Activated CD8-positive, alpha-beta memory T cell treated with anti-CD3 and anti-CD28 coated beads, Interleukin-2, amount 10 ng/mL, durations not matched to agents 7 days and 5 days (primary cell): ENCODE measurements at regions not wholly inside any gene's neighbourhood (a gene's known extent, or its start where the extent isn't known, plus 50 kb on each side); places are given as distances from the start of the nearest gene placed in this dataset.

Experiments
- ATAC-seq: fragments of 150-1000 bp; cut with Tn5 transposase; one replicate; pipeline ENCODE4 v1.10.0; 2021; ENCODE audit warnings: moderate library complexity
- CTCF ChIA-PET: fragments of 350-600 bp; sonication (Branson Sonifier 250); formaldehyde crosslinking; loops from one replicate; lab custom pipeline; 2021; ENCODE audit warnings: antibody characterized with exemption; lab: Charles Lee
- DNase-seq: peaks from one replicate; pipeline ENCODE4 v3.0.0-alpha.2; 2020
- H3K27ac Mint-ChIP-seq: one replicate; pipeline ENCODE4 v1.8.0; 2021; ENCODE audit warnings: mild to moderate bottlenecking, mixed read lengths
- H3K27me3 Mint-ChIP-seq: one replicate; pipeline ENCODE4 v1.8.0; 2021; ENCODE audit warnings: mixed read lengths
- H3K36me3 Mint-ChIP-seq: one replicate; pipeline ENCODE4 v1.8.0; 2021; ENCODE audit warnings: mild to moderate bottlenecking, mixed read lengths
- H3K4me1 Mint-ChIP-seq: one replicate; pipeline ENCODE4 v1.8.0; 2021; ENCODE audit warnings: mixed read lengths
- H3K4me3 Mint-ChIP-seq: one replicate; pipeline ENCODE4 v1.8.0; 2021; ENCODE audit warnings: mild to moderate bottlenecking, moderate library complexity, mixed read lengths
- H3K9me3 Mint-ChIP-seq: one replicate; pipeline ENCODE4 v1.8.0; 2022; ENCODE audit warnings: low read depth, mixed read lengths

DNA sequence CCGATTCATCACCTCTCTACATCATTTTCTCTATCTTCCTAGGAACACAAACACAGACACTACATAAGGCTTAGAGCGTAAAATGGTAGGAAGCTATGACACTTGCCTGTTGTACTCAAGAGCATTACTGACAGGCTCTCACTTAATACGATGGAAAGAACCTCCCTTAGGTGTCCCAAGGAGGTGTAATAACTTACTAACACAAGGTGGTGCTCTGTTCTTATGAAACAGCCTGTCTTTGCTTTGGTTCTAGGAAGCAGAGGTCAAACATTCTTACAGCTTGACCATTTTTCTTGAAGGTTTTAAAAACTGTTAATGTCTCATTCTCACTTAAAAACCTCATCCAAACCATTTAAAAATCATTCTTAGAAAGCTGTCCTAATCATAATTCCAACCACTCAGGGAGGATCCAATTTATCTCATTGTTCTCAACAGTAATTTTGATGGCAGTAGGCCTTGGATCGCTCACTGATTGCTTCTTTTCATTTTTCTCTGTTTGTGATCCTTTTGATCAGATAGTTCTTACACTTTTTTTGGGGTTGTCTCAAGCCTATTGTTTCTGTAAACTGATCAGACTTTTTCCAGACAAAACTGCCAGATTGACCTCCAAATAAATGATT lies 317.8 kb upstream of the AGTR1 start:
- DNase-seq (no peak), ATAC-seq (no peak)
- H3K36me3 Mint-ChIP-seq = no peaks in the 10 kb centered on the region
- no peaks in the 10 kb centered on the region for H3K4me1 Mint-ChIP-seq
- no peaks in the 10 kb centered on the region for H3K27me3 Mint-ChIP-seq
- H3K9me3 Mint-ChIP-seq = no peaks in the 10 kb centered on the region
- H3K4me3 Mint-ChIP-seq = no peak overlapping the region
- CTCF ChIA-PET = no interaction called here
- H3K27ac Mint-ChIP-seq = no peak overlapping the region

DNA sequence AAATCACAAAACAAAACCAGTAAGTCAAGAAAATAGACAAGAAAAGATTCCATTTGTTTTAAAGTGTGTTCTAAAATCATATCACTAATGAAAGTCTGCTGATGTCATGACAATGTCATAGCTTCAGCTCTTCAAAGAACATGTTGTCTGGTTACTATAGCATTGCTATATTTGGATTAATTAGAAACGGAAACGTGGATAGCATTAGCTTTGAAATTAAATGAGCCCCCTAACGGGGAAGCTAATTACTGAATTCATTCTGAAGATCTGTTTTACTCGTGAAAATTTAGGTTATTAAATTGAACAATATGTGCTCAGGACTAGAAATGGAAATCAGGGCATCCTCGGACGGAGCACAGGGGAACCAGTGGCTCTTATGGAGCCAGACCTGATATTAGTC lies 316.7 kb upstream of the AGTR1 start:
- Mint-ChIP-seq H3K4me1 (no peaks in the 10 kb centered on the region), H3K27me3 (no peaks in the 10 kb centered on the region), H3K9me3 (no peaks in the 10 kb centered on the region), H3K4me3 (no peak overlapping the region), H3K27ac (no peak overlapping the region), H3K36me3 (no peaks in the 10 kb centered on the region)
- CTCF ChIA-PET = no interaction called here
- ATAC-seq (no peak), DNase-seq (no peak)

GRCh38 chr3:148389916-148390315 lies 307.8 kb upstream of the AGTR1 start:
- H3K36me3 Mint-ChIP-seq = no peaks in the 10 kb centered on the region
- CTCF ChIA-PET = no interaction called here
- no peak overlapping the region for H3K4me3 Mint-ChIP-seq
- no peaks in the 10 kb centered on the region for H3K4me1 Mint-ChIP-seq
- no peak for ATAC-seq
- H3K27ac Mint-ChIP-seq = no peak overlapping the region
- H3K27me3 Mint-ChIP-seq = no peaks in the 10 kb centered on the region
- peaks cover 6% of the 10 kb centered on the region for H3K9me3 Mint-ChIP-seq
- DNase-seq = no peak

GRCh38 chr3:148395821-148396220 lies 301.9 kb upstream of the AGTR1 start:
- Mint-ChIP-seq H3K4me1 (no peaks in the 10 kb centered on the region), H3K36me3 (no peaks in the 10 kb centered on the region), H3K27me3 (no peaks in the 10 kb centered on the region), H3K9me3 (peaks cover 3% of the 10 kb centered on the region), H3K4me3 (no peak overlapping the region), H3K27ac (no peak overlapping the region)
- DNase-seq (no peak), ATAC-seq (no peak)
- CTCF ChIA-PET = no interaction called here

DNA sequence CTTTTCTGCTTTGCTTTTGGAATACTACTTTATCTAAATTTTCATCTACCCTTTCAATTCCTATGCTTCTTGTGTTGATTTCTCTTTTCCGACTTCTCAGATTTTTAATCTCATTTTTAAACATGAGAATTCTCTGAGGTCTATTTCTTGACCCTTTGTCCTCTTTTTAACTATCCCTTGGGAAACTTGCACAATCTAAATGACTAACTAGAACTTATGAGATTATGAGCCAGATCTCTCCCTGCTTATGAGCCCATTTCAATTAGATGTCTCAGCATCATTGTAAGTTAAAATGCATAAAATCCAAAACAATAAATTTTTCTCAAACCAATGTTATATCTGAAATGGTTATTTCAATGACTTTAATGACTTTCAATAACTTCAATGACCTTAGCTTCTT lies 296.9 kb upstream of the AGTR1 start:
- H3K4me3 Mint-ChIP-seq = no peak overlapping the region
- H3K36me3 Mint-ChIP-seq = no peaks in the 10 kb centered on the region
- H3K27me3 Mint-ChIP-seq = no peaks in the 10 kb centered on the region
- H3K4me1 Mint-ChIP-seq = no peaks in the 10 kb centered on the region
- no peak for ATAC-seq
- CTCF ChIA-PET = no interaction called here
- no peak overlapping the region for H3K27ac Mint-ChIP-seq
- no peaks in the 10 kb centered on the region for H3K9me3 Mint-ChIP-seq
- no peak for DNase-seq

- Mint-ChIP-seq H3K27me3 (no peaks in the 10 kb centered on the region), H3K4me3 (no peak overlapping the region), H3K9me3 (peaks cover 6% of the 10 kb centered on the region), H3K36me3 (peaks cover 1% of the 10 kb centered on the region), H3K4me1 (no peaks in the 10 kb centered on the region), H3K27ac (no peak overlapping the region)
- CTCF ChIA-PET = no interaction called here
- DNase-seq = no peak
- ATAC-seq = no peak
These were observed 289.0 kb upstream of the AGTR1 start for GRCh38 chr3:148408667-148409066.

- Mint-ChIP-seq H3K9me3 (peaks cover 3% of the 10 kb centered on the region), H3K4me3 (no peak overlapping the region), H3K36me3 (no peaks in the 10 kb centered on the region), H3K27me3 (no peaks in the 10 kb centered on the region), H3K27ac (no peak overlapping the region), H3K4me1 (no peaks in the 10 kb centered on the region)
- no peak for DNase-seq
- CTCF ChIA-PET = no interaction called here
- ATAC-seq = no peak
These were observed 277.5 kb upstream of the AGTR1 start for GRCh38 chr3:148420242-148420641.

DNA sequence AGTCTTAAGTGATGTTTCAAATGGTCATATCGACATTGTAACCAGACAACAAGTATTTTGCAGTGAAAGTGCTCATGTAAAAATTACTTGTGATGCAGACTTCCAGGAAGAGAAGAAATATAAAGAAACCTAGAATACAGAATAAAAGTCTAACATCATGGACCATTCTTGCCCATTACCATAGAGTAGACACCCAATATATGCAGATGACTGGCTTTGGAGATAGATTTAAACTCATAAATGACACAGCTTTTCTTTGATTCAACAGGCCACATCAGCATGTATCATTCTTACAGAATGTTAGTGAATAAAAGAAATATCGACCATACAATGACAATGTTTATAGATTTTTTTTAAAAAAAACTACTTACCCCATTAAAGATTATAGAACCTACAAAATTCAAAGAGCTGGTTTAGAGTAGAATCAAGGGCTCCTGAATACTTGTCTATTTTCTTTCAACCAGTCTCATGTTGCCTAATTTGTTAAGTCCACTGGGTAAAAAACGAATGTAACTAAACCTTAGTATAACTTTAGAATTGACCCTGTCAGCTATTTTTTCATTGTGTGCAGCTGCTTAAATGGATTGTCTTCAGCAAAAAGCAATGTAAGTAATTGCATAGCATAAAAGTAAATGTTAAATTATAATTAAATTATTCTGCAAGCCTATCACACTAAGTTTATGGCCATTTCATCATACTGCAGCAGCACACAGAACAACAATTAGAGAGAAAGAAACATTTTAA lies 268.7 kb upstream of the AGTR1 start:
- no peak overlapping the region for H3K4me3 Mint-ChIP-seq
- ATAC-seq (no peak), DNase-seq (no peak)
- no peak overlapping the region for H3K27ac Mint-ChIP-seq
- CTCF ChIA-PET = no interaction called here
- no peaks in the 10 kb centered on the region for H3K36me3 Mint-ChIP-seq
- H3K9me3 Mint-ChIP-seq = peaks cover 4% of the 10 kb centered on the region
- H3K4me1 Mint-ChIP-seq = no peaks in the 10 kb centered on the region
- no peaks in the 10 kb centered on the region for H3K27me3 Mint-ChIP-seq

GRCh38 chr3:148433665-148434064 lies 264.0 kb upstream of the AGTR1 start:
- no peak overlapping the region for H3K27ac Mint-ChIP-seq
- no peaks in the 10 kb centered on the region for H3K4me1 Mint-ChIP-seq
- ATAC-seq (no peak), DNase-seq (no peak)
- H3K27me3 Mint-ChIP-seq = no peaks in the 10 kb centered on the region
- H3K36me3 Mint-ChIP-seq = no peaks in the 10 kb centered on the region
- no peak overlapping the region for H3K4me3 Mint-ChIP-seq
- CTCF ChIA-PET = no interaction called here
- peaks cover 2% of the 10 kb centered on the region for H3K9me3 Mint-ChIP-seq

DNA sequence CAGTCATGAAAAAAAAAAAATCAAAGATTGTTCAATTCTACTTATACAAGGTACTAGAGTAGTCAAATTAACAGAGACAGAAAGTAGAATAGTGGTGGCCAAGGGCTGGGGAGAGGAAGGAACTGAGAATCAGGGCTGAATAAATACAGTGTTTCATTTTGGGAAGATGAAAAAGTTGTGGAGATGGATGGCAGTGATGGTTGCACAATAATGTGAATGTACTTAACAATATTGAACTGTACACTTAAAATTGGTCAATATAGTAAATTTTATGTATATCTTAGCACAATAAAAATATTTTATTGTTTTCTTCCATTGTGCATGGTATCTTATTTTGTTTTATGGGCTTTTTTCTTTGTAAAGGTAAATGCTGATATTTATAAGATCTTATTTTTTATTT lies 262.2 kb upstream of the AGTR1 start:
- Mint-ChIP-seq H3K4me1 (no peaks in the 10 kb centered on the region), H3K9me3 (peaks cover 4% of the 10 kb centered on the region), H3K4me3 (no peak overlapping the region), H3K27ac (no peak overlapping the region), H3K27me3 (no peaks in the 10 kb centered on the region), H3K36me3 (no peaks in the 10 kb centered on the region)
- CTCF ChIA-PET = no interaction called here
- ATAC-seq (no peak), DNase-seq (no peak)

DNA sequence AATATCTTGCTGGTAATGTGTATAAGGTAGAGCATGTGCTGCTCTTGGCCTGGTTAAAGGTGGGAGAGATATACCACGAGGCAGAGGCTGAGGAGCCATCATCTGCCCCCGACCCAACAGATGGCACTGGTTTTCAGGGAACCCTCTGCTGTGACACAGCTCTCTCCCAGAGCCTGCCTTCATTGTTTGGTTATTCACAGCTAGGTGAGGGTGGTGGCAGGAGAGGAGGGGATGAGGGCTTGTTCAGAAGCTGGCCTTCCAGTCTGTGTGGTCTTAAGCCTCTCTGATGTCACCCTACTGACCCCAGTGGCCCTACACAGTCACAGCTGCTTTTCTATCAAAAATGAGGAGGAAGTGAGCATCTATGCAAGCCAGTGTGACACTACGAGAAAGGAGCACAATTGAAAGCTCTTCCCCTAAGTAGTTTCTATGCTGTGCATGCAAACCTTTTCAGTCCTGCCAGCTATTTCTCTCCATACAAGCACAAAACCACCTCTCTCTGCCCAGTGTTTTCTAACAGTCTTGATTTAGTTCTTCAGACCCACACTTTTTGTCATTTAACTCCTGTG lies 258.4 kb upstream of the AGTR1 start:
- H3K27ac Mint-ChIP-seq = no peak overlapping the region
- no peaks in the 10 kb centered on the region for H3K36me3 Mint-ChIP-seq
- ATAC-seq (no peak), DNase-seq (no peak)
- CTCF ChIA-PET = no interaction called here
- no peak overlapping the region for H3K4me3 Mint-ChIP-seq
- H3K27me3 Mint-ChIP-seq = no peaks in the 10 kb centered on the region
- H3K4me1 Mint-ChIP-seq = no peaks in the 10 kb centered on the region
- peaks cover 3% of the 10 kb centered on the region for H3K9me3 Mint-ChIP-seq

- Mint-ChIP-seq H3K36me3 (no peaks in the 10 kb centered on the region), H3K9me3 (peaks cover 3% of the 10 kb centered on the region), H3K4me1 (no peaks in the 10 kb centered on the region), H3K27ac (no peak overlapping the region), H3K4me3 (no peak overlapping the region), H3K27me3 (no peaks in the 10 kb centered on the region)
- no peak for ATAC-seq
- no peak for DNase-seq
- CTCF ChIA-PET = no interaction called here
These were observed 256.5 kb upstream of the AGTR1 start for GRCh38 chr3:148441191-148441590.

DNA sequence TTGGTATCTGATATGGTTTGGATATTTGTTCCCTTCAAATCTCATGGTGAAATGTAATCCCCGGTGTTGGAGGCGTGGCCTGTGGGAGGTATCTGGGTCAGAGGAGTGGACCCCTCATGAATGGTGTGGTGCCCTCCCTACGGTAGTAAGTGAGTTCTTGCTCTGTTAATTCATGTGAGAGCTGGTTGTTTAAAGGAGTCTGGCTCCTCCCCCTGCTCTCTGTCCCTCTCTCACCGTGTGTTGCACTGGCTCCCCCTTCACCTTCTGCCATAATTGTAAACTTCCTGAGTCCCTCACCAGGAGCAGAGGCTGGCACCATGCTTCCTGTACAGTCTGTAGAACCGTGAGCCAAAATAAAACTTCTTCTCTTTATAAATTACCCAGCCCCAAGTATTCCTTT lies 246.9 kb upstream of the AGTR1 start:
- no peak overlapping the region for H3K27ac Mint-ChIP-seq
- H3K9me3 Mint-ChIP-seq = no peaks in the 10 kb centered on the region
- DNase-seq (no peak), ATAC-seq (no peak)
- no peak overlapping the region for H3K4me3 Mint-ChIP-seq
- no peaks in the 10 kb centered on the region for H3K27me3 Mint-ChIP-seq
- CTCF ChIA-PET = no interaction called here
- no peaks in the 10 kb centered on the region for H3K4me1 Mint-ChIP-seq
- no peaks in the 10 kb centered on the region for H3K36me3 Mint-ChIP-seq

DNA sequence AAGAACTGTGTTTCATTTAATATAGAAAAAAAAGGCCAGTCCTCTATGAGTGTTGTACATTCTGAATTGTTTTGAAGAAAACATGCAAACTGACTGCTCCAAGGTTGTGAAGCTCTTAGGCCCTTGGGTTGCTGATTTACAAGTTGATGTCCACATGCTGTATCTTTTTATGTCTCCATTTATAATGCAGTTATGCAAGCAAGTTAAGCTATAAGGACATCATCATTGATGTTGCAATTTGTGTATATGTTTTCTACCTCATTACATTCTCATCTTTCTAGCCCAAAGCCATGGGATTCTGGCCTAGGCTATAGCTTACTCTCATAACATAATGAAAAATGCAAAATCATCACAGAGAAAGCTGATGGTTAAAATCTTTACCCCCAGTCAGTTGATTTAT lies 245.7 kb upstream of the AGTR1 start:
- H3K9me3 Mint-ChIP-seq = no peaks in the 10 kb centered on the region
- no peaks in the 10 kb centered on the region for H3K4me1 Mint-ChIP-seq
- no peaks in the 10 kb centered on the region for H3K27me3 Mint-ChIP-seq
- H3K4me3 Mint-ChIP-seq = no peak overlapping the region
- no peaks in the 10 kb centered on the region for H3K36me3 Mint-ChIP-seq
- ATAC-seq (no peak), DNase-seq (no peak)
- CTCF ChIA-PET = no interaction called here
- H3K27ac Mint-ChIP-seq = no peak overlapping the region
